Skeletal muscle tissue (tissue), 3 donors: ENCODE measurements at regions not wholly inside any gene's neighbourhood (a gene's known extent, or its start where the extent isn't known, plus 50 kb on each side); places are given as distances from the start of the nearest gene placed in this dataset.

Experiments used
- H3K27ac ChIP-seq: one replicate; pipeline ENCODE4 v1.7.0; 2013; ENCODE audit warnings: mild to moderate bottlenecking, low read depth, low read length, inconsistent platforms
- H3K27me3 ChIP-seq, 3 donors: one replicate each; pipeline ENCODE4 v1.7.0; 2013; ENCODE audit warnings: low read length in 3 of 3; ENCODE audit not compliant: control insufficient read depth in 3 of 3, insufficient read depth in 3 of 3
- H3K36me3 ChIP-seq, 3 donors: one replicate each; pipeline ENCODE4 v1.7.0; 2013; ENCODE audit warnings: low read length in 3 of 3; ENCODE audit not compliant: control insufficient read depth in 3 of 3, insufficient read depth in 3 of 3
- H3K4me1 ChIP-seq, 3 donors: one replicate each; pipeline ENCODE4 v1.7.0; 2013; ENCODE audit warnings: low read length in 3 of 3, mild to moderate bottlenecking in 3 of 3; ENCODE audit not compliant: control insufficient read depth in 3 of 3, insufficient read depth in 3 of 3
- H3K4me3 ChIP-seq, 3 donors: one replicate each; pipeline ENCODE4 v1.7.0; 2013; ENCODE audit warnings: low read length in 3 of 3
- H3K9ac ChIP-seq, 3 donors: one replicate each; pipeline ENCODE4 v1.7.0; 2013; ENCODE audit warnings: low read length in 3 of 3, mild to moderate bottlenecking in 3 of 3, moderate library complexity in 2 of 3, low read depth in 1 of 3
- H3K9me3 ChIP-seq, 3 donors: one replicate each; pipeline ENCODE4 v1.7.0; 2013; ENCODE audit warnings: low read length in 3 of 3; ENCODE audit not compliant: control insufficient read depth in 3 of 3
- donor health status: Osteomylitis.

DNA sequence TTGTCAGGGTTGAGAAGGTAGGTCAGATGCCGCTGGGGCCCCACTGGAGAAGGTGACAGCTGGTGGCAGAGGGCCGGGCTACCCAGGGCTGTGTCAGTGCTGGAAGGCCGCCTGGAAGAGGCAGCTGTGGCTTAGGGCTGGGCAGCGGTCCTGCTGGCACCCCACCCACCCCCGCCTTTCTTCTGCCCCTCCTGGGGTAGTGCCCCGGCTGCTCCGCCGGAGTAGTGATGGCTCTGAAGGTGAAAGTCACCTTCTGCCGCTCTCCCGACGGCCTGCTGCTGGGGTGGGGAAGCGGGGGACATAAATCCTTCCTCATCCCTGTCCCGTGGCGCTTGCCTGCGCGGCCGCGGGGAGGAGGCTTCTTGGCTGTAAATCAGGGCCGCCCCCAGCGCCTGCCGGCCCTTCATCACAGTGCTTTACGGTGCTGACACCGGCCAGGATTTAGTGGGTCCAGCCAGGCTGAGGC lies 332.2 kb downstream of the DYSF start:
- H3K4me3 ChIP-seq: peak overlapping the region in 1 of 3 donors; percentile 22
- H3K27me3 ChIP-seq: peaks cover 0 to 4% (median 0%) of the 10 kb centered on the region in 3 donors
- H3K9ac ChIP-seq: peak overlapping the region in 1 of 3 donors; percentile 16
- peaks cover 5 to 19% (median 15%) of the 10 kb centered on the region in 3 donors for H3K4me1 ChIP-seq
- no peaks in the 10 kb centered on the region for H3K36me3 ChIP-seq
- H3K27ac ChIP-seq: peak overlapping the region; percentile 13
- H3K9me3 ChIP-seq: no peaks in the 10 kb centered on the region

DNA sequence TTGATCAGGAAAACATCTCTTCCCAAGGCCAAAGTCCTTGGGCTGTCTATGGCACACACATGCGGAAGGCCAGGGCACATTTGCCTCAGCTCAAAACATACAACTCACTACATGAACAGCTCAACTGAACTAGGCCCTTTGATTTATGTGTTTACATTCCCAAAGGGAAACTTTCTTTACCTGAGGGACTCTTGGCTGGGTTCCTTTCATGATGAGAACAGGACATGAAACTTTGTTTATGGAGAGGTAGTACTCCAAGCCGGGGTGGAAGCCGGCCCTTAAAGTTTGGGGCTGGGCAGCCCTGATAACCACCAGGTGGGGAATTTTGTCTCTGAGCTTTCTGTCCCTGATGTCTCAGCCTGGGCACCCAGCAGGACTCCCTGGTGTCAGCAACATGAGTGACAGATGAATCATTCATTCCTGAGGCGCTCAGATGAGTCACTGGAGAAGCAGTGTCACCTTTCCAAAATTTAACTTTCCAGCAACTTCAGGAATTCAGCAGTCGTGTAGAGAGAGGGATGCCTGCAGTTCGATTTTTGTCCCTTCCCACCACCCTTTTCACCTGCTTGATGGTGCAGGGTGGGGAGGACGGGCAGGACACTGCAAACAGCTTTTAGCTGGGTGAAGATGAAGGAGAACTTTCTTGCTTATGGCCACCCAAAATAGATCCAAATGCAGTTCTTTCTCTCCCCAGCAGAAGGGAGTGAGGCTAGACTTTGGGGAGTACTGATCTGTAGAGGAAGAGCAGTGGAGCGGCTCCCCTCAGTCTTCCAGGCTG lies 331.6 kb downstream of the DYSF start:
- H3K9me3 ChIP-seq: no peaks in the 10 kb centered on the region
- H3K27ac ChIP-seq: peak overlapping the region; percentile 13
- H3K9ac ChIP-seq: peak overlapping the region in 1 of 3 donors; percentile 25
- peak overlapping the region in 1 of 3 donors; percentile 22 for H3K4me3 ChIP-seq
- H3K27me3 ChIP-seq: peaks cover 0 to 4% (median 0%) of the 10 kb centered on the region in 3 donors
- no peaks in the 10 kb centered on the region for H3K36me3 ChIP-seq
- H3K4me1 ChIP-seq: peaks cover 5 to 19% (median 15%) of the 10 kb centered on the region in 3 donors

DNA sequence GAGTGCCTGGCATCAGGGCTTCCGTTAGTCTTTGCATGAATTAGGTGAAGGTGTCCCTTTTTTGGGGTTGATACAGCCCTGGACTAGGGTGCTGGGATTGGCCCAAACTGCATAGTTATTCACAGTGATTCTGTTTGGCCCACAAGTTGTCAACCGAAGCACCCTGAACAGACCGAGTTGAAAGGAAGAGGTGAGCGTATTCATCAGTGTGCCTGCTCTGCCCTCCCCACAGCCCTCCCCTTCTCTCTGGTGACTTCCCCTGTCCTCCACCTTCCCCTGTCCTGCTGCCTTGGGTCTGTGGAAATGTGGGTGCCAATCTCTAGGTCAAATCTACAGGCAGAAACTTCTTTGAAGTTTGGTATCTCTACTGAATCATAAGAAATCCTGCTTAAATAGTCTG lies 330.5 kb downstream of the DYSF start:
- Histone ChIP-seq H3K9ac (no peak overlapping the region), H3K27me3 (peaks cover 0 to 4% (median 0%) of the 10 kb centered on the region in 3 donors), H3K36me3 (no peaks in the 10 kb centered on the region), H3K27ac (no peak overlapping the region), H3K9me3 (no peaks in the 10 kb centered on the region), H3K4me1 (peaks cover 5 to 19% (median 15%) of the 10 kb centered on the region in 3 donors), H3K4me3 (no peak overlapping the region)

DNA sequence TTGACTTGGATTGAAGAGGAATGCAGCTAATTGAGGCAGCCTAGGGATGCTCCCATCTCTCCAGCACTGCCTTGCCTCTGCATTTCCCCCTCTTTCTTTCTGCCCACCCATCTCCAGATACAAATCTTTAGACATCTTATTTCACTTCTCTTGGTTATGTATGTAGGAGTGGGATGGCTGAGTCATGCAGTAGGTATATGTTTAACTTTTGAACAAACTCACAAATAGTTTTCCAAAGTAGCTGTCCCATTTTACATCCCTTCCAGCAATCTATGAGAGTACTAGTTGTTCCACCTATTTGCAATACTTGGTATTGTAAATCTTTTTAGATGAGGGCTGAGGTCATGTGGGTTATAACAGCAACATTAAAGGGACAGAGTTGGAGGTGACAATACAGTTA lies 329.9 kb downstream of the DYSF start:
- Histone ChIP-seq H3K9ac (no peak overlapping the region), H3K4me3 (no peak overlapping the region), H3K9me3 (no peaks in the 10 kb centered on the region), H3K27ac (no peak overlapping the region), H3K4me1 (peaks cover 5 to 19% (median 15%) of the 10 kb centered on the region in 3 donors), H3K27me3 (peaks cover 0 to 4% (median 0%) of the 10 kb centered on the region in 3 donors), H3K36me3 (no peaks in the 10 kb centered on the region)

DNA sequence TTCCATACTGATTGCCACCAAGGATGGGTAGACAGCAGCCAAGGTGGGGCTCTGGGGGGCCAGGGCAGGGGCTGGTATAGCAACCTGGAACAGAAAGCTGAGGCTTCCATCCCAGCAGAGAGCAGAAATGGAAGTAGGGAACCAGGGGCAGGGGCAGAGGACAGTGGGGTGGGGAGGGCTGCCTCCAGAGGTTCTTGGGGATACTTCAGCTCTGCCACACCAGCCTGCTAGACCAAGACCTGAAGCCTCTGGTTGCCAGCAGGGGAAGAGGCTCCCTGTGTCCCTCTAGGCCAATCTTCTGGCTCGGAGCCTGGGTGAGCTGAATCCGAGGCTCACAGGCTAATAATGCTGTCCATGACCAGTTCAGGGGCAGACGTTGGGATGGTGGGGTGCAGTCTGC lies 329.0 kb downstream of the DYSF start:
- no peaks in the 10 kb centered on the region for H3K9me3 ChIP-seq
- H3K9ac ChIP-seq: no peak overlapping the region
- H3K27ac ChIP-seq: no peak overlapping the region
- H3K4me1 ChIP-seq: peaks cover 5 to 19% (median 15%) of the 10 kb centered on the region in 3 donors
- H3K27me3 ChIP-seq: peaks cover 0 to 4% (median 0%) of the 10 kb centered on the region in 3 donors
- no peaks in the 10 kb centered on the region for H3K36me3 ChIP-seq
- no peak overlapping the region for H3K4me3 ChIP-seq

DNA sequence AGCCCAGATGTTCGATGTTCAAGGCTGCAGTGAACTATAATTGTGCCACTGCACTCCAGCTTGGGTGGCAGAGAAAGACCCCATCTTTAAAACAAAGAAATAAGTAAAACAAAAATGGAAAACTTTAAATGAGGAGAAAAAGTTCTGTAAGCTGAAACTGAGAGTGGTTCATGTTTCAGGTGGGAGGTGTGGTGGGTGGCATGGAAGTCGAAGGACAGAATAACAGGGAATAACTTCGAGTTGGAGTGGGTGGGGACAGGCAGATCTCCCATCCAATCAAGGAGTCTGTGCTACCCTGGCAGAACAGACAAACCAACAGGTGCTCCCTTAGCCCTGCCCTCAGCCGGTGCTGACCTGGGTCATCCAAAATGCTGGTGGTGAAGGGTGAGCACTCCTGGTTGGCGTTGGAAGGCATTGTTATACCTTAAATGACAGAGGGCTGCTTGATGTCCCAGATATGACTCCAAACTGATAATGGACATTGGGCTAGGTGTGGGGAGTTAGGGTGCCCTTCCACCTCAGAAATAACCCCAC lies 328.4 kb downstream of the DYSF start:
- Histone ChIP-seq H3K4me3 (no peak overlapping the region), H3K4me1 (peaks cover 5 to 19% (median 15%) of the 10 kb centered on the region in 3 donors), H3K27me3 (peaks cover 0 to 4% (median 0%) of the 10 kb centered on the region in 3 donors), H3K9me3 (no peaks in the 10 kb centered on the region), H3K27ac (no peak overlapping the region), H3K9ac (no peak overlapping the region), H3K36me3 (no peaks in the 10 kb centered on the region)

DNA sequence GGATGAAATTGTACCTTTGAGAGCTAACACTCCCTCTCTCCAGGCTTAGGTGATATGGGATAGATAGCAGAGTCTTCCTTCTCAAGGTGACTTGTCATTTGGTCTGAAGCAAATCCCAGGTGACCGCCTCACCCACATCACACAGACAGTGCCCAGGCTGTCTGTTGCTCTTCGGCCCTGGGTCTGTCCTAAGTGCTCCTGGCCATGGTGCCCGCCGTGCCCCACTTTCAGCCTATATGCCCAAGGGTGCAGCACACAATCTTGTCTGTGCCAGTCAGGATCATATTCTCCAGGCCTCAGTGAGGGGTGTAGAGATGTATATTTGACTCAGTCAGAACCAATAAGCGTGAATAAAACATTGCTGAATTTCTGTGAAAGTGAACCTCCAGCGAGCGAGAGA lies 326.8 kb downstream of the DYSF start:
- Histone ChIP-seq H3K27me3 (peaks cover 0 to 8% (median 0%) of the 10 kb centered on the region in 3 donors), H3K36me3 (no peaks in the 10 kb centered on the region), H3K4me3 (no peak overlapping the region), H3K4me1 (peaks cover 2 to 10% (median 8%) of the 10 kb centered on the region in 3 donors), H3K9ac (no peak overlapping the region), H3K9me3 (no peaks in the 10 kb centered on the region), H3K27ac (no peak overlapping the region)

DNA sequence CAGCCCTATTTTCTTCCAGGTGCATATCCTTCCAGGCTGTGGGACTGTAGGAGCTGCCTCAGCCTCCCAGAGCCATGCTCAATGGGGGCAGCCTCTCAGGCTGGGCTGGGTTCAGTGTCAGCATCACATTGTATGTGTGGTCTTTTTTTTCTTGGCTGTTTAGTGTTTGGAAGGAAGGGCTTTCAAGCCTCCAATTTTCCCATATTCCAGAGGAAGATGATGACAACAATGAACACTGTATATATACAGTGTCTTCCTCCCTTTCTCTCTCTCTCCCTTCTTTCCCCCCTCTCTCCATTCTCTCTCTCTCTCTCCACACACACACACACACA lies 326.4 kb downstream of the DYSF start:
- Histone ChIP-seq H3K9ac (no peak overlapping the region), H3K9me3 (no peaks in the 10 kb centered on the region), H3K27ac (no peak overlapping the region), H3K27me3 (peaks cover 0 to 8% (median 0%) of the 10 kb centered on the region in 3 donors), H3K4me1 (peaks cover 0 to 7% (median 3%) of the 10 kb centered on the region in 3 donors), H3K36me3 (no peaks in the 10 kb centered on the region), H3K4me3 (no peak overlapping the region)

DNA sequence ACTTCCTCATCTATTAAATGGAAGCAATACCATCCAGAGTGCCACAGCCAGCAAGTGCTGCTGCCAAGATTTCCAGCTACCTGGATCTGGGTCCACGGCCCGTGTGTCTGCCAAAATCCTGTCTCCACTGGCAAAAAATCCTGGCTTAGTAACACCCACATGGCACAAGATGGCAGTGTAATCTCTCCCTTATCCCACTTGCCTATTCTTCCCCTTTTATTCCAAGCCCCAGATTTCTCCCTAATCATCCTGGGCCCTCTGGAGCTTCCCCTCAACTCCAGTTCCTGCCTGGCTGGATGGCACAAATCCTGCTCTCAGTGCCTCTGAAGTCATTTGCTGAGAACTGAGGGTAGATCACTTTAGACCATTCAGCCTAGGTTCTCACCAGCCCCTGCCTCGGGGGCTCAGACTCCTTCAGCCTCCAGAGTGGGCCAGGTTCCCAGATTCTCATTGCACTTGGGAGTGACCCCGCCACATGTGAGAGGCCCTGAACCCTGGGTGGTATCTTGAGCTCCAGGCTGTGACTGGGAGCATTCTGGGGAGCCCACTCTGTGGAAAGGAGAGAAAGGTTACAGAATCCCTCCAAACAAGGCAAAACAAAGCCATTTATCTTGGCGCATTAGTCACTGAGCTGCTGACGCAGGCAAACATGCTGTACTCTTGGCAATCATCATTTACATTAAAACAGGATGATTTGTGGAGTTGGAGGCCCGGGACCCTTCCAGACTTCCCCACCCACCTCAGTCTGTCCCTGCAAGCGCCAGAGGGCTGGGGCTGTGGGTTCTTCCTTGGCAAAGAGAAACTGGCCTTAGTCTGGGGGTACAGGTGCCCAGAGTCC lies 325.8 kb downstream of the DYSF start:
- Histone ChIP-seq H3K4me1 (peaks cover 0 to under 1% (median 0%) of the 10 kb centered on the region in 3 donors), H3K27ac (no peak overlapping the region), H3K9me3 (no peaks in the 10 kb centered on the region), H3K27me3 (peaks cover 0 to 8% (median 0%) of the 10 kb centered on the region in 3 donors), H3K36me3 (no peaks in the 10 kb centered on the region), H3K4me3 (no peak overlapping the region), H3K9ac (no peak overlapping the region)
